Mammary epithelial cell (primary cell): ENCODE measurements at regions not wholly inside any gene's neighbourhood (a gene's known extent, or its start where the extent isn't known, plus 50 kb on each side); places are given as distances from the start of the nearest gene placed in this dataset.

Experiments
- EZH2 ChIP-seq: IDR thresholded peaks from 2 replicates; pipeline ENCODE4 v1.6.1; 2012; ENCODE audit warnings: low read length, inconsistent platforms, borderline replicate concordance
- TF ChIP-seq, protein P1 (sequence below), 2 donors: IDR thresholded peaks in 1 of 2; conservative IDR thresholded peaks in 1 of 2; 2 replicates each; pipeline ENCODE4 v1.5.1; 2011 to 2012; ENCODE audit warnings: inconsistent platforms in 2 of 2, low read length in 2 of 2, mild to moderate bottlenecking in 2 of 2, control low read depth in 1 of 2, low read depth in 1 of 2; ENCODE audit not compliant: insufficient read depth in 1 of 2; ENCODE audit errors: extremely low read depth in 1 of 2

DNA sequence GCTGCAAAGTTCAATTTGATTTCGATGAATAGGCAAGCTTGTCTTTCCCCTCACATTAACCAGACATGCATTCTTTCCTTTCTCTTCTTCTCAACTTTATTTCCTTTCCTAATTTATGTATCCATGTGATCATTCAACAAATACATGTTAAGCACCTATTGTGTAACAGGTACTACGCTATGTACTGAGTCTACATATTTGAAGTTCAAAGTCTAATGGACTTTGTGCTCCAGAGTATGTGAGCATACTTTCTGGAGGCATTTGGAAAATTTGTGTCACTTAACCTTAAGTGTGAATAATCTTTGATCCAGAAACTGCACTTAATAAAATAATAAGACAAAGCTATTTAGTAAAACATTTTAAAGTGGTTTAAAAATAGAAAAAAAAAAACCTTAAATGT lies 675.3 kb upstream of the CT83 start:
- no peak for TF ChIP-seq EZH2
- TF ChIP-seq, protein P1, sequence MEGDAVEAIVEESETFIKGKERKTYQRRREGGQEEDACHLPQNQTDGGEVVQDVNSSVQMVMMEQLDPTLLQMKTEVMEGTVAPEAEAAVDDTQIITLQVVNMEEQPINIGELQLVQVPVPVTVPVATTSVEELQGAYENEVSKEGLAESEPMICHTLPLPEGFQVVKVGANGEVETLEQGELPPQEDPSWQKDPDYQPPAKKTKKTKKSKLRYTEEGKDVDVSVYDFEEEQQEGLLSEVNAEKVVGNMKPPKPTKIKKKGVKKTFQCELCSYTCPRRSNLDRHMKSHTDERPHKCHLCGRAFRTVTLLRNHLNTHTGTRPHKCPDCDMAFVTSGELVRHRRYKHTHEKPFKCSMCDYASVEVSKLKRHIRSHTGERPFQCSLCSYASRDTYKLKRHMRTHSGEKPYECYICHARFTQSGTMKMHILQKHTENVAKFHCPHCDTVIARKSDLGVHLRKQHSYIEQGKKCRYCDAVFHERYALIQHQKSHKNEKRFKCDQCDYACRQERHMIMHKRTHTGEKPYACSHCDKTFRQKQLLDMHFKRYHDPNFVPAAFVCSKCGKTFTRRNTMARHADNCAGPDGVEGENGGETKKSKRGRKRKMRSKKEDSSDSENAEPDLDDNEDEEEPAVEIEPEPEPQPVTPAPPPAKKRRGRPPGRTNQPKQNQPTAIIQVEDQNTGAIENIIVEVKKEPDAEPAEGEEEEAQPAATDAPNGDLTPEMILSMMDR (conservative IDR thresholded peaks at IDR 0.05 in 1 of 2, IDR thresholded peaks at IDR 0.05 in 1 of 2; ENCODE audit: extremely low read depth in 1 of 2, insufficient read depth in 1 of 2, low read depth in 1 of 2, low read length in 2 of 2) = no peak
